Ascending aorta (tissue), 2 donors: ENCODE measurements at regions not wholly inside any gene's neighbourhood (a gene's known extent, or its start where the extent isn't known, plus 50 kb on each side); places are given as distances from the start of the nearest gene placed in this dataset.

ENCODE experiments used
- DNase-seq, 2 donors: peaks; one replicate each; pipeline ENCODE4 v3.0.0-alpha.2; 2019; ENCODE audit warnings: low spot score in 2 of 2
- H3K27ac ChIP-seq, 2 donors: fragments of 200-600 bp; sonication (generic); one replicate each; pipeline ENCODE4 v1.5.1; 2016 to 2017; ENCODE audit warnings: mild to moderate bottlenecking in 1 of 2
- H3K27me3 ChIP-seq: fragments of 200-600 bp; sonication (generic); one replicate; pipeline ENCODE4 v1.5.1; 2017
- H3K36me3 ChIP-seq, 2 donors: fragments of 200-600 bp; sonication (generic); one replicate each; pipeline ENCODE4 v1.5.1; 2016
- H3K4me1 ChIP-seq, 2 donors: fragments of 200-600 bp; sonication (generic); one replicate each; pipeline ENCODE4 v1.5.1; 2016 to 2017; ENCODE audit warnings: mild to moderate bottlenecking in 1 of 2
- H3K4me3 ChIP-seq, 2 donors: fragments of 200-600 bp; sonication (generic); one replicate each; pipeline ENCODE4 v1.5.1; 2016 to 2017; ENCODE audit warnings: mild to moderate bottlenecking in 1 of 2
- H3K9me3 ChIP-seq, 2 donors: fragments of 200-600 bp; sonication (generic); one replicate each; pipeline ENCODE4 v1.5.1; 2016
- intact Hi-C: fragments of 100-400 bp; cut with DNase I; formaldehyde crosslinking; loops from one replicate; pipeline ENCODE4 v1.15.1; 2023
- TF ChIP-seq, protein P1 (sequence below), 3 experiments: fragments of 200-600 bp in 2 of 3; fragments of 450-650 bp in 1 of 3; sonication (generic) in 2 of 3; IDR thresholded peaks; one replicate each; pipeline ENCODE4 v1.5.1; 2016 to 2019; ENCODE audit warnings: antibody characterized with exemption in 3 of 3, mild to moderate bottlenecking in 1 of 3, moderate library complexity in 1 of 3

DNA sequence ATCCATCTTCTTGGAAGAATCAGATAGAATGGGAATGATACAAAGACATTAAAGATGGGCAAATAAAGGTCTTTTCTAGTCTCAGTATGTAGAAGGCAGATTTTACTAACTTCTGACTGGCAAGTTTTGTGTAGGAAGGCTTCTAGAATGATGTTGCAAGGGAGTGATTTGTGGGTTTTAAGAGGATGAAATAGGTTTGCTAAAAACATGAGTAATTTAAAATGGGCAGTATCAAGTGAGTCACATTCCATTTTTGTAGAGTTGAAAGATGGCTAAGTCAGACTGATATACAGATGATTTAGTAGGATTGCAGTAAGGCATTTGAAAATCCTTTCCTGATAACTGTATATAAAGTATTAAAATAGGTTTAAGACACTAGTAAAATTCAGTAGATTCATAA, 777.4 kb downstream of the SORCS1 start:
- Histone ChIP-seq H3K36me3 (no peaks in the 10 kb centered on the region), H3K27me3 (no peaks in the 10 kb centered on the region), H3K4me3 (no peak overlapping the region), H3K27ac (no peak overlapping the region), H3K9me3 (no peaks in the 10 kb centered on the region), H3K4me1 (no peaks in the 10 kb centered on the region)
- TF ChIP-seq, protein P1, sequence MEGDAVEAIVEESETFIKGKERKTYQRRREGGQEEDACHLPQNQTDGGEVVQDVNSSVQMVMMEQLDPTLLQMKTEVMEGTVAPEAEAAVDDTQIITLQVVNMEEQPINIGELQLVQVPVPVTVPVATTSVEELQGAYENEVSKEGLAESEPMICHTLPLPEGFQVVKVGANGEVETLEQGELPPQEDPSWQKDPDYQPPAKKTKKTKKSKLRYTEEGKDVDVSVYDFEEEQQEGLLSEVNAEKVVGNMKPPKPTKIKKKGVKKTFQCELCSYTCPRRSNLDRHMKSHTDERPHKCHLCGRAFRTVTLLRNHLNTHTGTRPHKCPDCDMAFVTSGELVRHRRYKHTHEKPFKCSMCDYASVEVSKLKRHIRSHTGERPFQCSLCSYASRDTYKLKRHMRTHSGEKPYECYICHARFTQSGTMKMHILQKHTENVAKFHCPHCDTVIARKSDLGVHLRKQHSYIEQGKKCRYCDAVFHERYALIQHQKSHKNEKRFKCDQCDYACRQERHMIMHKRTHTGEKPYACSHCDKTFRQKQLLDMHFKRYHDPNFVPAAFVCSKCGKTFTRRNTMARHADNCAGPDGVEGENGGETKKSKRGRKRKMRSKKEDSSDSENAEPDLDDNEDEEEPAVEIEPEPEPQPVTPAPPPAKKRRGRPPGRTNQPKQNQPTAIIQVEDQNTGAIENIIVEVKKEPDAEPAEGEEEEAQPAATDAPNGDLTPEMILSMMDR (IDR thresholded peaks at IDR 0.05) = no peak
- intact Hi-C loops = no loop called here
- no peak for DNase-seq

DNA sequence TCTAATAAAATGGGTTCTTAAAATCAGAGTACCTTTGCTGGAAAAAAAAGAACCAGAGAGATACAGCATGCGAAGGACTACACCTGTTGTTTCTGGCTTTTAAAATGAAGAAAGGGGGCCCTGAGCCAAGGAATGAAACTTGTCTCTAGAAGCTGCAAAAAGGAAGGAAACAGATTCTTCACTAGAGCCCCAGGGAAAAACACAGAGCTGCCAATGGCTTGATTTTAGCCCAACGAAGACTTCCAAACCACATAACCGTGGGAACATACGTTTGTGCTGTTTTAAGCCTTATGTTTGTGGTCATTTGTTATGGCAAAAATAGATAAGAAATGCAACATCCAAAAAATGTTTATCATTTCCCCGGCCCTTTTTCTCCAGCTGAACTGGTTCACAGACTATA, 780.0 kb downstream of the SORCS1 start:
- DNase-seq = no peak
- H3K4me1 ChIP-seq = no peaks in the 10 kb centered on the region
- no peaks in the 10 kb centered on the region for H3K9me3 ChIP-seq
- no peak overlapping the region for H3K4me3 ChIP-seq
- TF ChIP-seq, protein P1 (IDR thresholded peaks at IDR 0.05) = no peak
- no peak overlapping the region for H3K27ac ChIP-seq
- H3K27me3 ChIP-seq = no peaks in the 10 kb centered on the region
- H3K36me3 ChIP-seq = no peaks in the 10 kb centered on the region
- intact Hi-C loops = no loop called here

DNA sequence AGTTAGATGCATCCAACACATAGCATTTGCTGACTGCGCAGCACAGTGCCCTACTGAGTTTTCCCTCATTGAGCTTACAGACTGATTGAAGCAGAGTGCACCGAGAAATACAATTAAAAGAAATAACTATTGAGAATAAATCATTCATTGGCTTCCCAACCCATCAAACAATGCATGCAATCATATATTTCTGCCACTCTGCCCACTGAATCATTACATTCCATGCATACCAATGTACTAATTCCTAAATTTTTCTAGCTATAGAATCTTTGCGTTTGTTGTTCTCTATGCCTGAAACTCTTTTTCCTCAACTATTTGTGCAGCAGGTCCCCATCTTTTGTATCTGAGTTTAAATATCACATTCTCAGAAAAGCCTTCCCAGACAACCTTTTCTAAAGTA, 783.8 kb downstream of the SORCS1 start:
- no peak for DNase-seq
- Histone ChIP-seq H3K27me3 (no peaks in the 10 kb centered on the region), H3K36me3 (no peaks in the 10 kb centered on the region), H3K4me1 (no peaks in the 10 kb centered on the region), H3K4me3 (no peak overlapping the region), H3K9me3 (no peaks in the 10 kb centered on the region), H3K27ac (no peak overlapping the region)
- intact Hi-C loops = no loop called here
- TF ChIP-seq, protein P1 (IDR thresholded peaks at IDR 0.05) = no peak

GRCh38 chr10:106378251-106378650, 786.3 kb downstream of the SORCS1 start:
- DNase-seq = no peak
- intact Hi-C loops = no loop called here

GRCh38 chr10:106370751-106371150, 793.8 kb downstream of the SORCS1 start:
- H3K27ac ChIP-seq = no peak overlapping the region
- intact Hi-C loops = no loop called here
- H3K27me3 ChIP-seq = no peaks in the 10 kb centered on the region
- no peaks in the 10 kb centered on the region for H3K4me1 ChIP-seq
- no peak overlapping the region for H3K4me3 ChIP-seq
- TF ChIP-seq, protein P1 (IDR thresholded peaks at IDR 0.05) = no peak
- no peak for DNase-seq
- no peaks in the 10 kb centered on the region for H3K36me3 ChIP-seq
- no peaks in the 10 kb centered on the region for H3K9me3 ChIP-seq

More at GRCh38 chr10:106378251-106378650, 786.3 kb downstream of the SORCS1 start:
- Histone ChIP-seq H3K9me3 (no peaks in the 10 kb centered on the region), H3K27me3 (no peaks in the 10 kb centered on the region), H3K36me3 (no peaks in the 10 kb centered on the region), H3K4me1 (no peaks in the 10 kb centered on the region), H3K27ac (no peak overlapping the region), H3K4me3 (no peak overlapping the region)
- TF ChIP-seq, protein P1 (IDR thresholded peaks at IDR 0.05) = no peak

DNA sequence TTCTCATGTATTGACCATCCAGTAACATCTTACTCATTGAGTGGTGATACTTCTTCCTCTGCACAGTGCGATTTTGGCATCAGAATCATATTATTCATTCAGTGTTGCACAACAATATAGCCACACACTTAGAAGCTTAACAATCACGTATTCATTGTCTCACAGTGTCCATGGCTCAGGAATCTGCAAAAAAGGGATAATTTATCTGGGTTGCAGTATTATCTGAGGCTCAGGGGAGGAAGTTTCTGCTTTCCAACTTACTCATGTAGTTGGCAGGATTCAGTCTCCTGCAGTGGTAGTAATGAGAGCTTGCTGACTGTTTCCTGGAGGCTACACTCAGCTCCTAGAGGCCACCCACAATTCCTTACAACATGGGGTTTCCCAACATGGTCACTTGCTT, 803.6 kb downstream of the SORCS1 start:
- H3K27me3 ChIP-seq = no peaks in the 10 kb centered on the region
- TF ChIP-seq, protein P1 (IDR thresholded peaks at IDR 0.05) = no peak
- H3K9me3 ChIP-seq = no peaks in the 10 kb centered on the region
- intact Hi-C loops = no loop called here
- no peaks in the 10 kb centered on the region for H3K4me1 ChIP-seq
- no peak overlapping the region for H3K4me3 ChIP-seq
- DNase-seq = no peak
- no peak overlapping the region for H3K27ac ChIP-seq
- H3K36me3 ChIP-seq = no peaks in the 10 kb centered on the region
